HG02642 (cell line): ENCODE measurements at regions not wholly inside any gene's neighbourhood (a gene's known extent, or its start where the extent isn't known, plus 50 kb on each side); places are given as distances from the start of the nearest gene placed in this dataset.

Experiments
- ATAC-seq: cut with Tn5 transposase; IDR thresholded peaks from one replicate; pipeline ENCODE4 v1.9.1; 2021; ENCODE audit warnings: mild to moderate bottlenecking; ENCODE audit not compliant: unreplicated experiment, poor library complexity

DNA sequence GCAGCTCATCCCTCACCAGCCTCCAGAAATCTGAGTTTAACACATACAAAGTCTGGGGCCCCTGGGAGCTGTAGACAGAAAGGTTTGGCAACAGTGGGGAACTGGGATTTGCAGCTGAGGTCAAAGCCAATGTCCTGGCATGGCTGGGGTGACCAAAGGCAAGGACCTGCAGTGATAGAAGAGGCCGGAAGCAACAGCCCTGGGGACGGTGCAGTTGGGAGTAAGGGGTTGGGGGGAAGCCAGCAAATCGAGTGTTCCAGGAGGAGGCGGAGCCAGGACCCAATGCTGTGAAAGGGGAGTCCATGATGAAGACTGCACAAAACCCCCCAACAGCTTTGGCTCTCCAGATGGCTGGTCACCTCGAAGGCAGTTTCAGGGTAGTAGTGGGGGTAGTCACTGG is 74.1 kb upstream of the SPATA12 start:
- no peak for ATAC-seq

DNA sequence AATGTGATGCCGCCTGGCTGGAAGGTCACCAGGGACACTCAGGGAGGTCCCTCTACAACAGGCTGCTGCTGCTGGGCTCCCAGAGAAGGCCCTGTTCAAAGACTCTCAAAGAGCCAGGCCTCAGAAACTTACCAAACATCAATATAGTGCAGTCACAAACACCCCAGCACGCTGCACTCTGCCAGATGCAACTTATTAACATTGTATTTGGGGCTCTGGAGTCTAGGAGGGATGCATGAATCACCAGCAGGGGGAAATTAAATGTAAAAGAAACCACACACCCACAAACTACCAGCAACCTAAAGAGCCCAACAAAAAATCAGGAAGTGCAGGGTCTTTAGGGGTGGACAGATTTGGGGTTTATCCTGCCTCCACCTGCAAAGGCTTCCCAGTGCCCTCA is 74.6 kb upstream of the SPATA12 start:
- no peak for ATAC-seq

DNA sequence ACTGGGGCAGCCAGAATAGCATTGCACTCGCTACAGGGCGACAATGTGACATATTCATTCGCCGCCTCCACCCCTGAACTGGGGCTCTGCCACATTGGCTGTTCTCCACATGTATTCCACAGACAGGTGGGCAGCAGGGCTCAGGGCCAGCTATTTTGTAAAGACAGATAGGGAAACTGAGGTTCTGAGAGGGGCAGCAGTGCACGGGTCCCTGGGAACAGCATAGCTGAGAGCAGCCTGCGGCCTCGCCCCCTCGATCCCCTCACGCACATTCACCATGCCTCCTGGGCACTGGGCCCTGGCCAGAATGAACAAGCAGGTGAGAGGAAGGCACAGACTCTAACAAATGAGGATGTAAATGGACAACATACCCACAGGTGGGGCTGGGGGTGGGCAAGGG is 75.0 kb upstream of the SPATA12 start:
- no peak for ATAC-seq

DNA sequence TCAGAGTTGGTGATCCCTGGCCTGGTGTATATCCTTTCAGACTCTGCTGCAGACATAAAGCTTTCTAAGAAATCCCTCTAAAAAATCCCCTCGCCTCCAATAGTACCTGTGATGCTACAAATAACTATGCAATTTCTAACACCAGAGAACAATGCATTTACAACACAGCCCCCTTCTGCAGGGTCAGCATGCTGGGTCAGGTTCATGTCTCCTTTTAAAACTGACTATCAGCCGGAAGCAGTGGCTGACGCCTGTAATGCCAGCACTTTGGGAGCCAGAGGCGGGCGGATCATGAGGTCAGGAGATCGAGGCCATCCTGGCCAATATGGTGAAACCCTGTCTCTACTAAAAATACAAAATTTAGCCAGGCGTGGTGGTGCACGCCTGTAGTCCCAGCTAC is 77.0 kb upstream of the SPATA12 start:
- no peak for ATAC-seq

DNA sequence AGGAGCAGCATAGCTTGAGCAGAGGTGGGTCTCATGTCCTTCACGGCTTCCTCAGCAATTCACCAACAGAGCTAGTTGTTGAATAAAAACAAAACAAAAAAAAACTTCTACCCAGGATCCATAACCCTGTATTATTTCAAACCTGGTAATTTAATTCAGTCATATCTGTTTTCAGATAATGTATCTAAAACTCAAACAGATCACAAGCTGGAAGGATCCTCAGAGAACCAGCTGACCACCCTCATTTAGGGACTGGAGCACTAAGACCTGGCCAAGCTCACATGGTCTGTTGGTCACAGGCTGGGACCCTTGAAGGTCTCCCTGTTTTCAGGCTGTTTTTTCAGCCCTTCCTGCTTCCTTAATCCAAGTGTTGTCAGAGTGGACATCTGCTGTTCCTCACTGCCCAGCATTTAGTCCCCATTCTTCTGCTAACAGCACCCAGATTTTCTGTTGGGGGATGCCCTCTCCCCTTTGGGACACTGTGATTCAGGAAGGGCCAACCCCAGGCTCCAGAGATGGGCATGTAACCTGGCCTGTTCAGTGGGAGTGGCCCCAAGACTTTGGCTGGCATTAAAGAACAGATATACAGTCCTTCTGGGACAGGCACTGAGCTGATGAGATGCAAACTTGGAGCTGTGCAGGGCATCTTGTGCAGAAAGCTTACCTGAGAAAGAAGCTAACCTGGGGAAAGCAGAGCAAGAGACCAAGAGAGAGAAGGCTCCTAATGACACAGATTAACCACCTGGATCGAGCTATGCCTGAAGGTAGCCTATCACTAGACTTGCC is 78.8 kb upstream of the SPATA12 start:
- no peak for ATAC-seq

DNA sequence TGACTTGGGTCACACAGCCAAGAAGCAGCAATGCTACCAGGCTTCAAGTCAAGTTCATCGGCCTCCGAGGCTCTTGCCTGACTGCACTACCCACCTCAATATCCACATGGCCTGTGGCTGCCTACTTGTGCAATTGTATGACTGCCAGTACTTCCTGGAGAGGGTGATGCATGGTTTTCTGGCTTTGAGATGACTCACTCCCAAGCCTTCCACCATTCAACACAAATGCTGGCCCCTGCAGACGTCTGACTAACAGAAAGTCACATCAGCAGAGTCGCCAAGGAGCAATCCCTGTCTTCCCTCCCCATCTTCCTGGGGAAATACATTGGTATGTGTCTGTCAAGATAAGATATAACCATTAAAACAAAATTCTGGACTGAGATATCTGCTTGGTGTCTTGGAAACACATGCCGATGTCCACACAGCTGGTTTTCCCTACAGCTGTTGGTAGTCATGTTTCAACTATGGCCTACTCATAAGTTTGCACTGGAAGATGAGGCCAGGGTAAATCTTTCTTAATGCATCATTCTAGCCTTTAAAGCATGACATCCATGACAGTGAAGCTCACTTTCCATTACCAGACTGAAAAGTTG is 79.6 kb upstream of the SPATA12 start:
- ATAC-seq, result no peak

DNA sequence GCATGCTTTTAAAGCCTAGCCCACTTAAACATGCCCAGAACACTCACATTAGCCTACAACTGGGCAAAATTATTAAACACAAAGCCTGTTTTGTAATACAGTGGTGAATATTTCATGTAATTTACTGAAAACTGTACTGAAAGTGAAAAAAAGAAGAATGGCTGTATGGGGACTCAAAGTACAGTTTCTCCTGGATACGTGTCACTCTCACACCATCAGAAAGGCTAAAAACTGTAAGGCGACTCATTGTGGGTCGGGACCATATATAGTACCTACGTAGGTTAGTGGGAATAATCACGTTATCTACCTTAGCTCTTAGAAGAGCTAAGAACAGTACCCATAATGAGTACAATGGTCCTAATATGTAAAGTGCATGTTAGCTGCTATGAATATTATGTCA is 80.2 kb upstream of the SPATA12 start:
- ATAC-seq, result no peak

DNA sequence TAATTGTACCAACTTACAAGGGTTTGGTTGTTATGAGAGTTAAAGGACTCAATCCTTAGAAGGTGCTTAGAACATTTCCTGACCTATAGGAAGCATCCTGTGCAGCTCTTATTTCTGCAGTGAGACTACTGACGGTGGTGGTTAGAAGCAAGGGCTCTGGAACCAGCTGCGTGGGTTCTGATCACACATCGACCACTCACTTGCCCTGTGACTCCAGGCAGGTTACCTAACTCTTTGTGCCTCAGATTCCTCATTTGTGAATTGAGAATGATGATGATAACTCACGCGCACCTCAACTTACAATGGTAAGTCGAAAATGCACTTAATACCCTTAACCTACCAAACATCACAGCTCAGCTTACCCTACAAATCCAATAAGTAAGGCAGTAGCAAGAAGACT is 80.7 kb upstream of the SPATA12 start:
- ATAC-seq, result no peak

DNA sequence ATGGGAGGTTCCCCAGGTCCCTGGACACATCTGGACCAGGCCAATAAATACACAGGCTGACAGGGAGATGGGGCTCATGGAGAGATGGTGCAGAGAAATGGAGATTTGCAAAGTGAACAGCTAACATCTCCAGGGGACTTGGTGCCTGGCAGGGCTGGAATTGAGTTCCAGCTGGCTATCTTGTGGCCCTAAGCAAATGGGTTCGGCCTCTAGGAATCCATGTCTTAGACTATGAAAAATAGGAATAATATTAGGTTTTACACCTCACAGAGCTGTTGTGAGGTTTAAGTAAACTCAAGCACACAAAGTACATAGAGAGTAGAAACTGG is 82.9 kb upstream of the SPATA12 start:
- ATAC-seq, result no peak

DNA sequence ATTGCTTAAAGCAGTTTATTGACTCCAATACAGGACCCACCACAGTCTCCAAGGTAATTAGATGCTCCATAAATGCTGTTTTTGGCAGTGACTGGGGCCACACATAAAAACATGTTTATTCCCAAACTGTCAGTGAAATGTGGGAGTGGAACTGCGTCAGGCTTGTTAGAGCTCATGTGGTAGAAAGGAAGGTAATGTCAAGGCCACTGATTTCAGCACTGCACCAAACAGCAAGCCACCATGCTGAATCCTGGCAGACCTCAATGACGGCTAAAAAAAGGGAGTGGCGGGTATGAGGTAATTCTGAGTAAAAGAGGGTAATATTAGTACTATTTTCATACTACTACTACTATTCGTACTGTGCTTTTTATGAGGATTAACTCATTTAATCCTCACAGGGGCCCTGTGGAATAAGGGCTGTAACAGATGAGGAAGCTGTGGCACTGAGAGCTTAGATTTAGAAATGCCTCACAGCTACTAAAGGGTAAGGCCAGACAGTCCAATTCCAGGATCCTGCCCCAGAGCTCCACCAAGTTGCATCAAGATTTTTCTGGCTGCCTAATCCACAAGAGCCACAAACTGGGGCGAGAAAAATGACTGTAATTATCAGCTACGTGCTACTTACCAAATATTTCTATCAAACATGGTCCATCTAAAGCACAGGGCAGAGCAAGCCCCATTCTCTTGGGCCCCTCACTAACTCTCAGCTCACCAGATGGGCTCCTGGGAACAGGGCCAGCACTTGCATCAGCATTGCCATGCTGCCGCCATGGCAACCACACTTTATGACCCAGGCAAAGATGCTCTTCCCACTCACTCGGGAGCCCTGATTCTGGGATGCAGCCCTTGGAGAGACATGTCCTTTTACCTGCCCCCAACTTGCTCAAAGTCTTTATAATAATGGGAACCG is 83.6 kb upstream of the SPATA12 start:
- ATAC-seq, result no peak

DNA sequence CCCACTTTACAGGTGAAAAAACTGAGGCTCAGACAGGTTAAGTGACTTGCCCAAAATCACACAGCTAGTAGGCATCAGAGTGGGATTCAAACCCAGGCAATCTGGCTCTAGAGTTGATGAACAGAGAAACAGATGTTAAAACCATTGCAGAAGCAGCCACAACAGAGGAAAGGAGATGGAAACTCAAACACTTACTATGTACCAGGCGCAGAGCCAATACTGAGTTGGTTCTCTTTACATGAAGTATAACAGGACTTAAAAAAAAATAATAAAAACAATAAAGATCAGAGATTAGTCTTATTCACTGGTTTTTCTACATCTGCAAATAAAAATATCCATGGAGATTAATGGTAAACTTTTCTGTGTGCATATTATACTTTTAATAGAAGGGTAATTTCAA is 84.9 kb upstream of the SPATA12 start:
- ATAC-seq, result no peak

DNA sequence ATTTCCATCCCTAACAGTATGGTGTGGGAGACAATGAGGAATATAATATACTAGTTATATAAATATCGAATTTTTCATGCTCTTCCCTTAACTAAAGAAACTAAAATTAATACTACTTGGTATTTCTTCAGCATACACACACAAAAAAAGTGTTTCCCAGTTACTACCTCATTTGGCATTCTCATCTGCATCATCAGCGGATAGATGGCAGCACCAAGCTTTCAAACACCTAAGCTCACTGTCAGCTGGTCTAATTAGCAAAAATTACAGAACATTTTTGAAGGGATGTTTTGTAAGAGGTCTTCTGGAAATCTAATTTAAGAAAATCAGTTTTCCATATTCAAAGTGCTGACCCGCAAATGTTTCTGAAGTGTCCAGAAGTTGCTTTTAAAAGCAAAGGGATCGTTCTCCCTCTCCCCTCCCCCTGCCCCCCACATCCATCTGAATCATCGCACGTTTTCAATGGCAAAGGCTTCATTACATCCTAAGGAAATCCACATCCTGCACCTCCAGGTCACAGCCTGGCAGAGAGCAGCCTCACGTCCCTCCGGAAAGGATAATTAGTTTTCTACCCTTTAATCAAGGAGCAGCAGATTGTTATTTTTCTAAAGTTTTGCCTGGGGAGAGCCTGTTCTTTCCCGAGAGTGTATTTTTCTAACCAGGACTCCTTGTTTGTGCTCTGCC is 86.1 kb upstream of the SPATA12 start:
- no peak for ATAC-seq

DNA sequence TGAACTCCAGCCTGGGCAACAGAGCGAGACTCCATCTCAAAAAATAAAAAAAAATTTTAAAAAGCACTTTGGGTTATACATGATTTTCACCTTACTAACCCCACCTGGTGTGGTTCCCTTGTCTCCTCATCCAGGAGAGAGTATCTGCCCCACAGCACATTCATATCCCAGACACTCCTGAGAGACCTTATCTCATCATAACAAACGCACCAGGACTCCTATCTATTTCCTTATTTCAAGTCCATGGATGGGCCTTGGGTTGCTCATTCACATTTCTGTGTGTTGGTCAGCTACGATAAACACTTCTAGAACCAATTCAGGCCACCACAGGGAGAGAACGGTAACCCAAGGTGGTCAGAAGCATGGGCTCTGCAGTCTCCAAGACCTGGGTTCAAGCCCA is 88.6 kb upstream of the SPATA12 start:
- ATAC-seq, result no peak

DNA sequence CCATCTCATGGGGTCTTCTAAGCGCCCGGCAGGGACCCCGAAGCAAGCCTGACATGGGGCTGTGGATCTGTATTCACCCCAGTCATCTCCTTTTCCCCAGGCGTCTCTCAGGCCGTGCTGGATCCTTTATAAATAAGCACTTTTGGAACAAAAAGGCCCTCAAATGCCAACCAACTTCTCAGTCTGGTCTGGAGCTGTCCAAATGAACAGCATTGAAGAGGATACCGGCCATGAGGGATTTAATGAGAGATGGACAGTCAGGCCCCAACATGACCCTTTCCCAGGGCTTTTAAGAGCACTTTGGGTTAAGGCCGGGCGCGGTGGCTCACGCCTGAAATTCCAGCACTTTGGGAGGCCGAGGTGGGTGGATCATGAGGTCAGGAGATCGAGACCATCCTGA is 89.2 kb upstream of the SPATA12 start:
- ATAC-seq, result no peak

DNA sequence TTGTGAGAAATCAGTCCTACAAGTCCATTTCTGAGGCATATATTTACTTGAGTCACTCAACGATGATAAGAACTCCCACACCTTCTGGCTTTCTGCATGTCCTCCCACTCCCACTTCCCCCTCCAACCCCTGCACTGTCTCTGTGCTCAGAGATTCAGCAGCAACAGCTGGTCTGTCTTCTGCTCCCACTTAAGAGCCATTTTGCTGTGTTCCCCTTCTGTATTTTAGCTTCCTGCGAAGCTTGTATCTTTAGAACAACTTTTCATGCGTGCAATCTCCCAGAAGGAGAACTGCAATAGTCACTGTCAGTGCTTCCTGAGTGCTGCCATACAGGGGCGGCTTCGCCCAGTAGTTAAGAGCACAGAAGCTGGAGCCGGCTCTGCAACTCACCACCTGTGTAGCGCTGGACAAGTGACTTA is 90.0 kb upstream of the SPATA12 start:
- no peak for ATAC-seq

DNA sequence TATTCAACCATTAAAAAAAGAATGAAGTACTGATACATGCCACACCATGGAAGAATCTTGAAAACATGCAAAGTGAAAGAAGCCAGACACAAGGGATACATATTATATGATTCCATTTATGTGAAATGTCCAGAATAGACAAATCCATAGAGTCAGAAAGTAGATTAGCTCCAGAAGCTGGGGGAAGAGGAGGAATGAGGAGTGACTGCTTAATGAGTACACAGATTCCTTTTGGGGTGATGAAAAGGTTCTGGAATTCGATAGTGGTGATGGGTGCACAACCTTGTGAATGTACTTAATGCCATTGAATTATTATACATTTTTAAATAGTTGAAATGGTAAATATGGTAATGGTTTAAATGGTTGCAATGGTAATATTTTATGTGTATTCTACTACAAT is 90.6 kb upstream of the SPATA12 start:
- ATAC-seq, result no peak

DNA sequence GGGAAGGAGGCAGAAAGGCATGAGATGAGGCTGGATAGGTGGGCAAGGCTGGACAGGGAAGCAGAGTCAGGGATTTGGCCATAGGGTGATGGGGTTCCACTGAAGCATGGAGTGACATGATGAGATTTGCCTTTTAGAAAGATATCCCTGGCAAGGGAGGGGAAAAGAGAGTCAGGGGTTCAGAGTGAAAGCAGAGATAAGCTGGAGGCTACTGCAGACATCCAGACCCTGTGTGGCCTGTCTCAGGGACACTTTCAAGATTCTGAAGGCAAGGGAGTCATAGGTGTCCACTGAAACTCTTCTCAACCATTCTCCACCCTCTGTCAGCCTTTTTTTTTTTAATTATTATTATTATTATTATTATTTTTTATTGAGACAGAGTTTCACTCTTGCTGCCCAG is 94.0 kb upstream of the SPATA12 start:
- no peak for ATAC-seq

DNA sequence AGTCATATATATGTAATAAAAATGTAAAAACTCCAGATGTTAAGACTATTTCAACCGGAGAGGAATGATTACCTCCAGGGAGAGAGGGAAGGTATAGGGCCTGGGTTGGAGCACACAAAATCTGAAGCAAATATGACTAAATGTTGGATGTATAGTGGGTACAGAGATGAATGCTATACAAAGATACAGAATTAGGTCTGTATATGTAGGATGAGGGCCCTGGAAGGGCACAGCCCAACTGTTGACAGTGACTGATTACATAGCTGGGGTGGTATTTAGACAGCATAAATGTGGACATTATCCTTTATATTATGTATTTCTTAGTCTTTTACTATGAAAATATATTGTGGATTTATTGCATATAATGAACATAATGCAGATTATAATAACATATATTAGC is 94.4 kb upstream of the SPATA12 start:
- ATAC-seq, result no peak

DNA sequence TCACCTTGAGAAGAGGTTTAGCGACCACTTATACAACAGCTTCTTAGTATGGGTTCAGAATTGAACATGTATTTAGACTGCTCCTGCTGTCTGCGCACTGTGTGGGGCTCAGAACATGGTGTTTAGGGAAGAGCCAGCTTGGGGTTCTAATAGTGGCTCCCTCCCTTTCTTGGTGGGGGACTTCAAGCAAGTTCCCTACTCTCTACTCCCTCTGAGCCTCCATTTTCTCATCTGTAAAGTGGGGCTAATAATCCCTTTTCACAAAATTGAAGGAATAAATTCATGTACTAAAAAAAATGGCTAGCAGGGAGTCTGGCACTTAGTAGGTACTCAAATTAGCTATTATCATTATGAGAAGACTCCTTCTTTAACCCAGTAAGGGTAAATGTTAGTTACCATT is 97.5 kb upstream of the SPATA12 start:
- no peak for ATAC-seq

DNA sequence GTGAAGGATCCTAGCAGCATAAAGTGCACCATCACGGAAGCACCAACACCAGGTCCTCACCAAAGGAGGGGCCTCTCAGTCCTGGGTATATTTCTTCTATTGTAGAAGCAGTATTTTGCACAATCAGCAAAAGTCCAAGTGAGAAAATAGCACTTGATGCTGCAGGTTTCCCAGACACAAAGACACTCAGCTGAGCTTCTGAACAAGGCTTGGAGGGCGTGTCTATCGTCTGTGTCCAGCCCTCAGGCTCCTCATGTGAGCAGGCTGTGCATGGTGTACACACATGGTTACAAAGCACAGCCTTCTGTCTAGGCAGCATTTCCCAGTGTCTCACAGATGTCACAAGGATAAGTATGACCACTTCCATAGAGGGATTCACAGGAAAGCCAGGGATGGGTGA is 98.3 kb upstream of the SPATA12 start:
- no peak for ATAC-seq
